H9 (cell line): ENCODE measurements at regions not wholly inside any gene's neighbourhood (a gene's known extent, or its start where the extent isn't known, plus 50 kb on each side); places are given as distances from the start of the nearest gene placed in this dataset.

Source experiments
- DNase-seq: peaks from one replicate; pipeline ENCODE4 v3.0.0-alpha.2; 2017
- H2AFZ ChIP-seq: one replicate; pipeline ENCODE4 v1.6.1; 2013; ENCODE audit warnings: mild to moderate bottlenecking, low read length, control low read depth, moderate library complexity
- H2AK5ac ChIP-seq: 2 replicates; pipeline ENCODE4 v1.6.1; 2013; ENCODE audit warnings: low read length, control low read depth, mixed read lengths; ENCODE audit not compliant: insufficient read length
- H2BK120ac ChIP-seq: one replicate; pipeline ENCODE4 v1.6.1; 2013; ENCODE audit warnings: low read depth, mild to moderate bottlenecking, low read length, control low read depth, inconsistent platforms; ENCODE audit not compliant: poor library complexity, severe bottlenecking
- H2BK12ac ChIP-seq: 2 replicates; pipeline ENCODE4 v1.6.1; 2013; ENCODE audit warnings: low read length, control low read depth, mixed read lengths, low read depth; ENCODE audit not compliant: insufficient read length
- H2BK15ac ChIP-seq: 2 replicates; pipeline ENCODE4 v1.6.1; 2013; ENCODE audit warnings: low read depth, low read length, control low read depth
- H2BK20ac ChIP-seq: one replicate; pipeline ENCODE4 v1.6.1; 2013; ENCODE audit warnings: low read depth, mild to moderate bottlenecking, low read length, control low read depth, inconsistent platforms; ENCODE audit not compliant: poor library complexity, severe bottlenecking
- H2BK5ac ChIP-seq: 2 replicates; pipeline ENCODE4 v1.6.1; 2013; ENCODE audit warnings: low read length, control low read depth, mixed read lengths; ENCODE audit not compliant: insufficient read length
- H3K14ac ChIP-seq: 2 replicates; pipeline ENCODE4 v1.6.1; 2013; ENCODE audit warnings: low read length, control low read depth; ENCODE audit not compliant: insufficient read depth
- H3K18ac ChIP-seq: 2 replicates; pipeline ENCODE4 v1.6.1; 2013; ENCODE audit warnings: low read depth, mild to moderate bottlenecking, mixed read lengths, low read length, control low read depth; ENCODE audit not compliant: insufficient read length
- H3K23ac ChIP-seq: 2 replicates; pipeline ENCODE4 v1.6.1; 2013; ENCODE audit warnings: low read length, control low read depth, mixed read lengths, low read depth; ENCODE audit not compliant: insufficient read length
- H3K23me2 ChIP-seq: 2 replicates; pipeline ENCODE4 v1.6.1; 2013; ENCODE audit warnings: low read depth, mild to moderate bottlenecking, mixed read lengths, low read length, control low read depth; ENCODE audit not compliant: insufficient read length, poor library complexity, severe bottlenecking
- H3K27ac ChIP-seq: 2 replicates; pipeline ENCODE4 v1.5.1; 2013; ENCODE audit warnings: low read length, control low read depth, mixed read lengths, low read depth; ENCODE audit not compliant: insufficient read length
- H3K27me3 ChIP-seq: 2 replicates; pipeline ENCODE4 v1.6.1; 2013; ENCODE audit warnings: low read length, control low read depth, inconsistent platforms; ENCODE audit not compliant: insufficient read depth
- H3K4ac ChIP-seq: 2 replicates; pipeline ENCODE4 v1.6.1; 2013; ENCODE audit warnings: low read depth, mild to moderate bottlenecking, control low read depth, inconsistent platforms, low read length, moderate library complexity
- H3K4me1 ChIP-seq: 2 replicates; pipeline ENCODE4 v1.6.1; 2013; ENCODE audit warnings: low read length, control low read depth, inconsistent platforms; ENCODE audit not compliant: insufficient read depth
- H3K4me2 ChIP-seq: 2 replicates; pipeline ENCODE4 v1.6.1; 2013; ENCODE audit warnings: low read length, control low read depth, mixed read lengths; ENCODE audit not compliant: insufficient read length, insufficient read depth
- H3K56ac ChIP-seq: 2 replicates; pipeline ENCODE4 v1.6.1; 2013; ENCODE audit warnings: low read depth, mild to moderate bottlenecking, mixed read lengths, low read length, control low read depth; ENCODE audit not compliant: insufficient read length
- H3K79me1 ChIP-seq: 2 replicates; pipeline ENCODE4 v1.6.1; 2013; ENCODE audit warnings: low read depth, mild to moderate bottlenecking, moderate library complexity, low read length, control low read depth, inconsistent platforms; ENCODE audit not compliant: insufficient read depth, poor library complexity, severe bottlenecking
- H3K79me2 ChIP-seq: 2 replicates; pipeline ENCODE4 v1.6.1; 2013; ENCODE audit warnings: low read length, control low read depth, inconsistent platforms; ENCODE audit not compliant: insufficient read depth
- H3K9ac ChIP-seq: 2 replicates; pipeline ENCODE4 v1.6.1; 2013; ENCODE audit warnings: low read length, control low read depth, mixed read lengths; ENCODE audit not compliant: insufficient read length; ENCODE audit errors: extremely low read depth
- H3K9me3 ChIP-seq: one replicate; pipeline ENCODE4 v1.6.1; 2013; ENCODE audit warnings: low read depth, low read length, inconsistent platforms; ENCODE audit not compliant: control insufficient read depth
- H3T11ph ChIP-seq: one replicate; pipeline ENCODE4 v1.6.1; 2013; ENCODE audit warnings: mild to moderate bottlenecking, low read length, control low read depth, inconsistent platforms
- H4K20me1 ChIP-seq: one replicate; pipeline ENCODE4 v1.6.1; 2013; ENCODE audit not compliant: control insufficient read depth, insufficient read length, insufficient read depth
- H4K5ac ChIP-seq: 2 replicates; pipeline ENCODE4 v1.6.1; 2013; ENCODE audit warnings: low read depth, mild to moderate bottlenecking, mixed read lengths, low read length, control low read depth; ENCODE audit not compliant: insufficient read length
- H4K8ac ChIP-seq: replicated peaks from 2 replicates; pipeline ENCODE4 v1.6.1; 2013; ENCODE audit warnings: low read length, control low read depth, mixed read lengths, low read depth; ENCODE audit not compliant: insufficient read length
- H4K91ac ChIP-seq: 2 replicates; pipeline ENCODE4 v1.6.1; 2013; ENCODE audit warnings: low read depth, mild to moderate bottlenecking, moderate library complexity, mixed read lengths, low read length, control low read depth; ENCODE audit not compliant: insufficient read length
- H3K27ac Mint-ChIP-seq, 3 experiments: 2 replicates in 2 of 3; 3 replicates in 1 of 3; pipeline ENCODE4 v1.8.0; 2020 to 2021; ENCODE audit warnings: mixed read lengths in 3 of 3, mild to moderate bottlenecking in 1 of 3, moderate library complexity in 1 of 3
- H3K27me3 Mint-ChIP-seq: 2 replicates; pipeline ENCODE4 v1.8.0; 2021; ENCODE audit warnings: low read depth, mild to moderate bottlenecking, moderate library complexity, mixed read lengths
- H3K36me3 Mint-ChIP-seq, 3 experiments: 2 replicates in 2 of 3; 3 replicates in 1 of 3; pipeline ENCODE4 v1.8.0; 2020 to 2021; ENCODE audit warnings: low read depth in 3 of 3, mixed read lengths in 3 of 3; ENCODE audit not compliant: insufficient read depth in 1 of 3
- H3K4me1 Mint-ChIP-seq, 2 experiments: 2 replicates each; pipeline ENCODE4 v1.8.0; 2020; ENCODE audit warnings: mixed read lengths in 2 of 2
- H3K4me3 Mint-ChIP-seq, 2 experiments: 2 replicates in 1 of 2; 3 replicates in 1 of 2; pipeline ENCODE4 v1.8.0; 2020 to 2021; ENCODE audit warnings: mild to moderate bottlenecking in 2 of 2, mixed read lengths in 2 of 2, moderate library complexity in 1 of 2
- H3K9me3 Mint-ChIP-seq, 2 experiments: 2 replicates in 1 of 2; 3 replicates in 1 of 2; pipeline ENCODE4 v1.8.0; 2020; ENCODE audit warnings: mild to moderate bottlenecking in 2 of 2, mixed read lengths in 2 of 2, moderate library complexity in 1 of 2
- CTCF ChIP-seq: fragments of 200-600 bp; sonication (generic); conservative IDR thresholded peaks from 3 replicates; pipeline ENCODE4 v1.8.0; 2021; ENCODE audit warnings: antibody characterized with exemption, mild to moderate bottlenecking
- WGBS: extraction: QIAGEN DNeasy Blood & Tissue Kit; methylation state at CpG from one replicate; pipeline ENCODE4 v1.1.7; 2013; ENCODE audit warnings: missing lambda C conversion rate, low lambda C conversion rate, mixed read lengths; ENCODE audit not compliant: insufficient read length; ENCODE audit errors: extremely low coverage; 5-methylcytosine and 5-hydroxymethylcytosine counted together

GRCh38 chrX:79266702-79267101 lies 100.4 kb downstream of the ITM2A start:
- H4K91ac ChIP-seq, result no peak overlapping the region
- H4K5ac ChIP-seq, result no peak overlapping the region
- H3K27ac ChIP-seq, result no peak overlapping the region
- H3K23me2 ChIP-seq, result no peaks in the 10 kb centered on the region
- Mint-ChIP-seq H3K27ac (no peak overlapping the region), H3K4me1 (no peaks in the 10 kb centered on the region), H3K27me3 (no peaks in the 10 kb centered on the region; the same call in 1 of the 2 replicates), H3K4me3 (no peak overlapping the region), H3K9me3 (peaks cover 43 to 44% of the 10 kb centered on the region in 2 experiments), H3K36me3 (no peaks in the 10 kb centered on the region)
- H2BK20ac ChIP-seq, result no peak overlapping the region
- H3K9me3 ChIP-seq, result peaks cover 21% of the 10 kb centered on the region
- no peak overlapping the region for H2AK5ac ChIP-seq
- H4K20me1 ChIP-seq, result no peaks in the 10 kb centered on the region
- no peak overlapping the region for H3K4ac ChIP-seq
- no peak overlapping the region for H3K4me2 ChIP-seq
- no peak overlapping the region for H4K8ac ChIP-seq
- H3K79me2 ChIP-seq, result no peaks in the 10 kb centered on the region
- H3K56ac ChIP-seq, result no peak overlapping the region
- no peak for TF ChIP-seq CTCF
- H3T11ph ChIP-seq, result no peak overlapping the region
- WGBS, result no CpG with 5 or more reads among the region's 6 CpGs
- H2BK15ac ChIP-seq, result no peak overlapping the region
- no peak overlapping the region for H2AFZ ChIP-seq
- H3K9ac ChIP-seq, result no peak overlapping the region
- no peak for DNase-seq
- H3K14ac ChIP-seq, result no peak overlapping the region
- no peak overlapping the region for H3K23ac ChIP-seq
- H2BK5ac ChIP-seq, result no peak overlapping the region
- H3K4me1 ChIP-seq, result no peaks in the 10 kb centered on the region
- no peak overlapping the region for H2BK12ac ChIP-seq
- H3K27me3 ChIP-seq, result no peaks in the 10 kb centered on the region
- H3K18ac ChIP-seq, result no peak overlapping the region
- H2BK120ac ChIP-seq, result no peak overlapping the region
- no peaks in the 10 kb centered on the region for H3K79me1 ChIP-seq
